Stomach (tissue), 8 donors: ENCODE measurements at regions not wholly inside any gene's neighbourhood (a gene's known extent, or its start where the extent isn't known, plus 50 kb on each side); places are given as distances from the start of the nearest gene placed in this dataset.

Source experiments
- DNase-seq, 2 donors: peaks; one replicate each; pipeline versions ENCODE4 v3.0.0 to v3.0.0-alpha.2; 2013 to 2019
- H3K27ac ChIP-seq, 5 donors: fragments of 200-600 bp in 4 of 5; sonication (generic) in 4 of 5; one replicate each; pipeline ENCODE4 v1.5.1; 2013 to 2019; ENCODE audit warnings: mild to moderate bottlenecking in 1 of 5, moderate library complexity in 1 of 5
- H3K27me3 ChIP-seq, 3 donors: fragments of 200-600 bp; sonication (generic); one replicate each; pipeline ENCODE4 v1.5.1; 2017 to 2019; ENCODE audit warnings: mixed run types in 1 of 3
- H3K36me3 ChIP-seq, 4 donors: fragments of 200-600 bp; sonication (generic); 1 replicate in 3 of 4; 2 replicates in 1 of 4; pipeline ENCODE4 v1.5.1; 2016 to 2019
- H3K4me1 ChIP-seq, 4 donors: fragments of 200-600 bp; sonication (generic); one replicate each; pipeline ENCODE4 v1.5.1; 2016 to 2019
- H3K4me3 ChIP-seq, 4 donors: fragments of 200-600 bp; sonication (generic) in 3 of 4; one replicate each; pipeline ENCODE4 v1.5.1; 2016 to 2019; ENCODE audit warnings: mild to moderate bottlenecking in 1 of 4
- H3K9me3 ChIP-seq, 4 donors: fragments of 200-600 bp; sonication (generic); one replicate each; pipeline ENCODE4 v1.5.1; 2016 to 2019
- CTCF ChIP-seq, 7 experiments: fragments of 450-650 bp in 4 of 7; fragments of 200-600 bp in 3 of 7; sonication (generic) in 3 of 7; IDR thresholded peaks; one replicate each; pipeline ENCODE4 v1.5.1; 2016 to 2019; ENCODE audit warnings: antibody characterized with exemption in 7 of 7, control low read depth in 2 of 7, mild to moderate bottlenecking in 1 of 7
- EP300 ChIP-seq: sonication (generic); formaldehyde crosslinking; IDR thresholded peaks from one replicate; pipeline ENCODE4 v1.6.1; 2017; ENCODE audit warnings: antibody characterized with exemption
- POLR2A ChIP-seq, 4 donors: fragments of 450-650 bp; IDR thresholded peaks; one replicate each; pipeline ENCODE4 v1.6.1; 2016; ENCODE audit warnings: antibody characterized with exemption in 4 of 4, control low read depth in 2 of 4, mild to moderate bottlenecking in 1 of 4, moderate library complexity in 1 of 4
- POLR2AphosphoS5 ChIP-seq, 3 donors: sonication (generic); formaldehyde crosslinking; IDR thresholded peaks; one replicate each; pipeline ENCODE4 v1.6.1; 2016; ENCODE audit warnings: antibody characterized with exemption in 3 of 3
- WGBS, 5 donors: extraction: QIAGEN DNeasy Blood & Tissue Kit in 3 of 5; methylation state at CpG; one replicate each; pipeline versions ENCODE4 v1.1.5 to v1.1.7; 2013 to 2018; 5-methylcytosine and 5-hydroxymethylcytosine counted together
- intact Hi-C: fragments of 100-400 bp; cut with DNase I; formaldehyde crosslinking; loops from one replicate; pipeline ENCODE4 v1.15.1; 2023; ENCODE audit warnings: low total_unique reads
- donor health status: healthy with polysubstance abuse.
- donor health status: Bipolar disorder and iron deficiency.
- donor health status: healthy.

DNA sequence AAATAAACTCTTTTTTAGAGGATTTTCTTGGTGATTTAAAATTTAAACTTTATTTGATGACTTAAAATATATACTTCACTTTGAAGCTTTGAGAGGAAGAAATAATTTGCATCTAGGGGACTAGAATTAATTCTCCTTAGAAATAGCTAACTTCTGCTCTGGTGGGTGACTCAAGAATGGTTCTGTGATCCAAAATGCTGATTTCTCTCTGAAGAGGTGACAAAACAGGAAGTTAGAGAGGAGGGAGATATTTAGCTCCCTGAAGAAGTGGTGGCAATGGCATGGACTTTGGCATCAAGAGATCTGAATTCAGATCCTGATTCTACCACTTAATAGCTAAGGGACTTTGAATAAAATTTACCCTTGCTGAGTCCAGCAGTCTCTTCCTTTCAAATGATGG, 125.8 kb upstream of the ATP1B1 start:
- H3K27me3 ChIP-seq: no peaks in the 10 kb centered on the region
- TF ChIP-seq POLR2A (IDR thresholded peaks at IDR 0.05): no peak
- TF ChIP-seq CTCF (IDR thresholded peaks at IDR 0.05): no peak
- no peak for TF ChIP-seq EP300
- no peak for TF ChIP-seq POLR2AphosphoS5 (IDR thresholded peaks at IDR 0.05)
- intact Hi-C loops: no loop called here
- H3K4me3 ChIP-seq: no peak overlapping the region
- H3K4me1 ChIP-seq: peaks cover 0 to 33% (median 11%) of the 10 kb centered on the region in 4 donors
- H3K9me3 ChIP-seq: no peaks in the 10 kb centered on the region
- DNase-seq: no peak
- no peaks in the 10 kb centered on the region for H3K36me3 ChIP-seq
- peak overlapping the region in 1 of 5 donors; percentile 16 for H3K27ac ChIP-seq

- TF ChIP-seq POLR2AphosphoS5 (IDR thresholded peaks at IDR 0.05) (no peak), POLR2A (IDR thresholded peaks at IDR 0.05) (no peak), EP300 (no peak), CTCF (IDR thresholded peaks at IDR 0.05) (no peak)
- DNase-seq: no peak
- Histone ChIP-seq H3K27me3 (no peaks in the 10 kb centered on the region), H3K9me3 (no peaks in the 10 kb centered on the region), H3K4me3 (no peak overlapping the region), H3K4me1 (peaks cover 0 to 22% (median 6%) of the 10 kb centered on the region in 4 donors), H3K27ac (no peak overlapping the region), H3K36me3 (no peaks in the 10 kb centered on the region)
- WGBS, 5 donors: 63 to 91% (median 84%) methylated on average over 4 of the region's 4 CpGs
- intact Hi-C loops: no loop called here
Observed at GRCh38 chr1:168982778-168983177, 123.7 kb upstream of the ATP1B1 start.

GRCh38 chr1:168987330-168987729, 119.2 kb upstream of the ATP1B1 start:
- Histone ChIP-seq H3K9me3 (no peaks in the 10 kb centered on the region), H3K27me3 (no peaks in the 10 kb centered on the region), H3K4me1 (peaks cover 0 to 5% (median 0%) of the 10 kb centered on the region in 4 donors), H3K36me3 (no peaks in the 10 kb centered on the region), H3K4me3 (no peak overlapping the region), H3K27ac (no peak overlapping the region)
- WGBS, 5 donors: 91 to 97% (median 93%) methylated on average over 4 of the region's 4 CpGs
- TF ChIP-seq CTCF (IDR thresholded peaks at IDR 0.05) (no peak), POLR2A (IDR thresholded peaks at IDR 0.05) (no peak), EP300 (no peak), POLR2AphosphoS5 (IDR thresholded peaks at IDR 0.05) (no peak)
- DNase-seq: no peak
- intact Hi-C loops: no loop called here

GRCh38 chr1:168987923-168988322, 118.6 kb upstream of the ATP1B1 start:
- 78 to 92% (median 83%) methylated on average over 2 of the region's 2 CpGs for WGBS, 5 donors
- Histone ChIP-seq H3K9me3 (no peaks in the 10 kb centered on the region), H3K4me3 (no peak overlapping the region), H3K36me3 (no peaks in the 10 kb centered on the region), H3K27ac (no peak overlapping the region), H3K27me3 (no peaks in the 10 kb centered on the region), H3K4me1 (peaks cover 0 to 5% (median 0%) of the 10 kb centered on the region in 4 donors)
- intact Hi-C loops: no loop called here
- no peak for DNase-seq
- TF ChIP-seq POLR2AphosphoS5 (IDR thresholded peaks at IDR 0.05): no peak
- TF ChIP-seq EP300: no peak
- TF ChIP-seq CTCF (IDR thresholded peaks at IDR 0.05): no peak
- no peak for TF ChIP-seq POLR2A (IDR thresholded peaks at IDR 0.05)

GRCh38 chr1:168989985-168990384, 116.5 kb upstream of the ATP1B1 start:
- Histone ChIP-seq H3K4me1 (peaks cover 0 to 5% (median 0%) of the 10 kb centered on the region in 4 donors), H3K27me3 (no peaks in the 10 kb centered on the region)
- intact Hi-C loops: no loop called here

More at GRCh38 chr1:168989985-168990384, 116.5 kb upstream of the ATP1B1 start:
- no peak overlapping the region for H3K4me3 ChIP-seq
- H3K9me3 ChIP-seq: no peaks in the 10 kb centered on the region
- DNase-seq: no peak
- H3K36me3 ChIP-seq: no peaks in the 10 kb centered on the region
- no peak for TF ChIP-seq POLR2A (IDR thresholded peaks at IDR 0.05)
- no peak overlapping the region for H3K27ac ChIP-seq
